ENCODE measurements at regions not wholly inside any gene's neighbourhood (a gene's known extent, or its start where the extent isn't known, plus 50 kb on each side); places are given as distances from the start of the nearest gene placed in this dataset.

GRCh38 chr4:92120810-92121498, 182.8 kb upstream of the GRID2 start:
- TF ChIP-seq CTCF (conservative IDR thresholded peaks at IDR 0.05 in 1 of 2, IDR thresholded peaks at IDR 0.05 in 1 of 2; ENCODE audit: low read depth in 1 of 2, low read length in 2 of 2) (no peak), EZH2 (IDR thresholded peaks at IDR 0.05; ENCODE audit: low read length, missing control alignments) (no peak)
